ENCODE measurements at regions not wholly inside any gene's neighbourhood (a gene's known extent, or its start where the extent isn't known, plus 50 kb on each side); places are given as distances from the start of the nearest gene placed in this dataset.
"Not testable (repeated sequence)": the region's sequence is repeated elsewhere in the genome, so short reads cannot be mapped to it uniquely, and the experiment has no call there.

GRCh38 chr4:79201971-79202370 lies 123.9 kb downstream of the NAA11 start:
- intact Hi-C loops (cut with DNase I, micrococcal nuclease): no loop called here
- no peak overlapping the region for H3K4me3 ChIP-seq
- no peak for TF ChIP-seq CTCF (IDR thresholded peaks at IDR 0.05)
- ATAC-seq: no peak
- peaks cover 4% of the 10 kb centered on the region for H3K4me1 ChIP-seq (ENCODE audit: low read depth)
- no peaks in the 10 kb centered on the region for H3K9me3 ChIP-seq
- no peaks in the 10 kb centered on the region for H3K36me3 ChIP-seq (ENCODE audit: low read depth)
- DNase-seq: no peak

GRCh38 chr4:79199743-79200142 lies 126.1 kb downstream of the NAA11 start:
- intact Hi-C loops (cut with DNase I, micrococcal nuclease): no loop called here
- Histone ChIP-seq H3K4me3 (no peak overlapping the region), H3K4me1 (ENCODE audit: low read depth) (peaks cover 6% of the 10 kb centered on the region), H3K9me3 (no peaks in the 10 kb centered on the region), H3K36me3 (ENCODE audit: low read depth) (no peaks in the 10 kb centered on the region)
- DNase-seq (no peak), ATAC-seq (no peak)
- TF ChIP-seq CTCF (IDR thresholded peaks at IDR 0.05): no peak

GRCh38 chr4:79198951-79199587 lies 126.8 kb downstream of the NAA11 start:
- intact Hi-C loops (cut with DNase I, micrococcal nuclease): no loop called here
- no peak for DNase-seq
- no peak for TF ChIP-seq CTCF (IDR thresholded peaks at IDR 0.05)
- Histone ChIP-seq H3K36me3 (ENCODE audit: low read depth) (no peaks in the 10 kb centered on the region), H3K9me3 (no peaks in the 10 kb centered on the region), H3K4me3 (no peak overlapping the region), H3K4me1 (ENCODE audit: low read depth) (peaks cover 6% of the 10 kb centered on the region)
- ATAC-seq: no peak

GRCh38 chr4:79197275-79198009 lies 128.4 kb downstream of the NAA11 start:
- ATAC-seq: peak; percentile 85
- no peak for TF ChIP-seq CTCF (IDR thresholded peaks at IDR 0.05)
- no peaks in the 10 kb centered on the region for H3K9me3 ChIP-seq
- intact Hi-C loops (cut with DNase I, micrococcal nuclease): no loop called here
- H3K4me1 ChIP-seq (ENCODE audit: low read depth): peaks cover 6% of the 10 kb centered on the region
- no peak for DNase-seq
- no peak overlapping the region for H3K4me3 ChIP-seq
- H3K36me3 ChIP-seq (ENCODE audit: low read depth): no peaks in the 10 kb centered on the region

GRCh38 chr4:79191292-79191691 lies 134.6 kb downstream of the NAA11 start:
- H3K4me3 ChIP-seq; intact Hi-C loops (cut with DNase I, micrococcal nuclease); H3K36me3 ChIP-seq (ENCODE audit: low read depth); H3K9me3 ChIP-seq; ATAC-seq; H3K4me1 ChIP-seq (ENCODE audit: low read depth); DNase-seq: not testable (repeated sequence)

GRCh38 chr4:79185526-79186045 lies 140.3 kb downstream of the NAA11 start:
- no peaks in the 10 kb centered on the region for H3K36me3 ChIP-seq (ENCODE audit: low read depth)
- H3K4me3 ChIP-seq: no peak overlapping the region
- no peaks in the 10 kb centered on the region for H3K4me1 ChIP-seq (ENCODE audit: low read depth)
- ATAC-seq (no peak), DNase-seq (no peak)
- no peak for TF ChIP-seq CTCF (IDR thresholded peaks at IDR 0.05)
- H3K9me3 ChIP-seq: no peaks in the 10 kb centered on the region
- intact Hi-C loops (cut with DNase I, micrococcal nuclease): no loop called here

Data from mucosa of descending colon (tissue), 3 donors.